K562 (cell line): ENCODE measurements at regions not wholly inside any gene's neighbourhood (a gene's known extent, or its start where the extent isn't known, plus 50 kb on each side); places are given as distances from the start of the nearest gene placed in this dataset.

ENCODE experiments used
- GABPA ChIP-seq: fragments of 200-800 bp; sonication (Bioruptor generic); conservative IDR thresholded peaks from 2 replicates; pipeline ENCODE4 v1.6.1; 2016; ENCODE audit warnings: low read depth, missing genetic modification characterization, missing compliant biosample characterization
- NFYB ChIP-seq: IDR thresholded peaks from 2 replicates; pipeline ENCODE4 v1.6.1; 2011; ENCODE audit warnings: mild to moderate bottlenecking, moderate library complexity; ENCODE audit not compliant: insufficient read length; ENCODE audit errors: extremely low read depth
- NR2F6 ChIP-seq: fragments of 450-650 bp; formaldehyde crosslinking; IDR thresholded peaks from 2 replicates; pipeline ENCODE4 v1.4.0; 2020; ENCODE audit warnings: mild to moderate bottlenecking
- SMAD2 ChIP-seq: fragments of 150-350 bp; IDR thresholded peaks from 2 replicates; pipeline ENCODE4 v1.6.1; 2014; ENCODE audit warnings: low read depth, mild to moderate bottlenecking, low read length
- SREBF2 ChIP-seq: sonication (generic); formaldehyde crosslinking; IDR thresholded peaks from 2 replicates; pipeline ENCODE4 v1.4.0; 2020; ENCODE audit warnings: mild to moderate bottlenecking, missing genetic modification reagents
- ZNF830 ChIP-seq: fragments of 250-450 bp; sonication (Bioruptor Pico); IDR thresholded peaks from 2 replicates; pipeline ENCODE4 v1.5.0; 2021; ENCODE audit warnings: mild to moderate bottlenecking
- TF ChIP-seq, protein P1 (sequence below), 3 experiments: IDR thresholded peaks in 2 of 3; conservative IDR thresholded peaks in 1 of 3; 2 replicates each; pipeline ENCODE4 v1.5.1; 2011 to 2012; ENCODE audit warnings: low read length in 3 of 3, mild to moderate bottlenecking in 3 of 3, control low read depth in 2 of 3, improper control_type of control experiment in 1 of 3, inconsistent platforms in 1 of 3, low read depth in 1 of 3, mixed read lengths in 1 of 3, moderate library complexity in 1 of 3; ENCODE audit not compliant: insufficient read depth in 2 of 3

DNA sequence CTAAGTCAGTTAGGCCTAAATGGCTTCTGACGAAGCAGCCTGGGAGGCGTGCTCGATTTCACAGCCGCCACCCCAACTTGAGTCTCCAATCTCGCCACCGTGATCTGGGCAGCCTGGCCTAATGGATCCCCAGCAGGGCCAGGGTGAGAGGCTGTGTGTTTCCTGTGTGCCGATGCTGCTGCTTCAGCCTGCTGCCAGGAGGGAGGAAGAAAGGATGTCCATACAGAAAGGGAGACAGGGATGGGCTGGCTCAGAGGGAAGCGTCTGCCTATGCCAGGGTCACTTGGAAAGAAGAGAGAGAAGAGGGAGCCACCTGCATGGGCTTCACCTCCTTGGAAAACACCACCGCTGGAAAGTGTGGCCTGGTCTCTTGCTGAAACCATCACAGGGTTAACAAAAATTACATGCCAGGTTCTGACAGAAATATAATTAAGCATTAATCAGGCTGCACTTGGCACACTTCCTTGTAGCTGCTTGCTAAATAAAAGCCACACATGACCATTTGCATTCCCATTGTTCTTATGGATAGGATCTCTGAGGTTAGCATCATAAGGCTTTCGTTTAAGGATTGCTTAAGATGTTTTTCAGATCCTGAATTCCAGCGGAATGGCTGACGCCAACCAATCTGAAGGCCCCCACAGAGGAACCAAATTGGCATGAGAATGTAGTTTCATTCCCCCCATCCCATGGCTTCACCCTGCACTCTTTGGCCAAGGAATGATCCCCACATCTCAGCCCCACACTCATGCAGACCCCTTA lies 108.8 kb upstream of the SLC1A4 start:
- TF ChIP-seq NR2F6 (CRISPR knock-in tag), result no peak
- no peak for TF ChIP-seq ZNF830
- TF ChIP-seq, protein P1, sequence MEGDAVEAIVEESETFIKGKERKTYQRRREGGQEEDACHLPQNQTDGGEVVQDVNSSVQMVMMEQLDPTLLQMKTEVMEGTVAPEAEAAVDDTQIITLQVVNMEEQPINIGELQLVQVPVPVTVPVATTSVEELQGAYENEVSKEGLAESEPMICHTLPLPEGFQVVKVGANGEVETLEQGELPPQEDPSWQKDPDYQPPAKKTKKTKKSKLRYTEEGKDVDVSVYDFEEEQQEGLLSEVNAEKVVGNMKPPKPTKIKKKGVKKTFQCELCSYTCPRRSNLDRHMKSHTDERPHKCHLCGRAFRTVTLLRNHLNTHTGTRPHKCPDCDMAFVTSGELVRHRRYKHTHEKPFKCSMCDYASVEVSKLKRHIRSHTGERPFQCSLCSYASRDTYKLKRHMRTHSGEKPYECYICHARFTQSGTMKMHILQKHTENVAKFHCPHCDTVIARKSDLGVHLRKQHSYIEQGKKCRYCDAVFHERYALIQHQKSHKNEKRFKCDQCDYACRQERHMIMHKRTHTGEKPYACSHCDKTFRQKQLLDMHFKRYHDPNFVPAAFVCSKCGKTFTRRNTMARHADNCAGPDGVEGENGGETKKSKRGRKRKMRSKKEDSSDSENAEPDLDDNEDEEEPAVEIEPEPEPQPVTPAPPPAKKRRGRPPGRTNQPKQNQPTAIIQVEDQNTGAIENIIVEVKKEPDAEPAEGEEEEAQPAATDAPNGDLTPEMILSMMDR (IDR thresholded peaks at IDR 0.05 in 2 of 3, conservative IDR thresholded peaks at IDR 0.05 in 1 of 3; ENCODE audit: insufficient read depth in 2 of 3, low read depth in 1 of 3, low read length in 3 of 3), result no peak
- no peak for TF ChIP-seq SMAD2
- TF ChIP-seq NFYB, result no peak
- TF ChIP-seq SREBF2, result no peak
- no peak for TF ChIP-seq GABPA (tag)
